Tibial nerve (tissue), 4 donors: ENCODE measurements at regions not wholly inside any gene's neighbourhood (a gene's known extent, or its start where the extent isn't known, plus 50 kb on each side); places are given as distances from the start of the nearest gene placed in this dataset.

Experiments used
- EP300 ChIP-seq, 2 donors: sonication (generic); formaldehyde crosslinking; IDR thresholded peaks; one replicate each; pipeline ENCODE4 v1.6.1; 2017; ENCODE audit warnings: antibody characterized with exemption in 2 of 2, mild to moderate bottlenecking in 1 of 2
- POLR2A ChIP-seq, 2 donors: fragments of 450-650 bp; IDR thresholded peaks; one replicate each; pipeline ENCODE4 v1.6.1; 2017; ENCODE audit warnings: antibody characterized with exemption in 2 of 2, mild to moderate bottlenecking in 2 of 2, moderate library complexity in 2 of 2
- TF ChIP-seq, protein P1 (sequence below), 5 experiments: fragments of 200-600 bp in 3 of 5; fragments of 450-650 bp in 2 of 5; sonication (generic) in 3 of 5; IDR thresholded peaks; one replicate each; pipeline ENCODE4 v1.5.1; 2016 to 2019; ENCODE audit warnings: antibody characterized with exemption in 5 of 5, mild to moderate bottlenecking in 3 of 5, moderate library complexity in 2 of 5

DNA sequence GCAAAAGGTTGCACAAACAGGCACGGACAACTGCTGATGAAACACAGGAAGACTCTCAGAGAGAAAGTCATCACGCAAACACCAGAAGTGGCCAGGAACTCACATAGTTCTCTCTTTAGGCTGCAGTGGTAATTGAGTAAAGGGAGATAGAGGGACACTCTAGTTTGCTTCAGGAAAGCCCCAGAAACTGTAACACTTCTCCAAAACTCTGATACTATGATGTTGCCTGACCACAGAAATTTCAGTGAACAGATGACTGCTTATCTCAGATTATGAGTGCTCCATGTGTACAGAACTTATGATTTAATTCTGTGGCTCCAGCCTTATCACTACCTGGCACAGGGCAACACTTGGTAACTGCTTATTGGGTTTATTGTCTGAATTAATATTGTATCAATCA is 311.5 kb upstream of the GYPC start:
- TF ChIP-seq POLR2A (IDR thresholded peaks at IDR 0.05) (no peak), EP300 (IDR thresholded peaks at IDR 0.05) (no peak)
- TF ChIP-seq, protein P1, sequence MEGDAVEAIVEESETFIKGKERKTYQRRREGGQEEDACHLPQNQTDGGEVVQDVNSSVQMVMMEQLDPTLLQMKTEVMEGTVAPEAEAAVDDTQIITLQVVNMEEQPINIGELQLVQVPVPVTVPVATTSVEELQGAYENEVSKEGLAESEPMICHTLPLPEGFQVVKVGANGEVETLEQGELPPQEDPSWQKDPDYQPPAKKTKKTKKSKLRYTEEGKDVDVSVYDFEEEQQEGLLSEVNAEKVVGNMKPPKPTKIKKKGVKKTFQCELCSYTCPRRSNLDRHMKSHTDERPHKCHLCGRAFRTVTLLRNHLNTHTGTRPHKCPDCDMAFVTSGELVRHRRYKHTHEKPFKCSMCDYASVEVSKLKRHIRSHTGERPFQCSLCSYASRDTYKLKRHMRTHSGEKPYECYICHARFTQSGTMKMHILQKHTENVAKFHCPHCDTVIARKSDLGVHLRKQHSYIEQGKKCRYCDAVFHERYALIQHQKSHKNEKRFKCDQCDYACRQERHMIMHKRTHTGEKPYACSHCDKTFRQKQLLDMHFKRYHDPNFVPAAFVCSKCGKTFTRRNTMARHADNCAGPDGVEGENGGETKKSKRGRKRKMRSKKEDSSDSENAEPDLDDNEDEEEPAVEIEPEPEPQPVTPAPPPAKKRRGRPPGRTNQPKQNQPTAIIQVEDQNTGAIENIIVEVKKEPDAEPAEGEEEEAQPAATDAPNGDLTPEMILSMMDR (IDR thresholded peaks at IDR 0.05), result no peak
